HepG2 (cell line): ENCODE measurements at regions not wholly inside any gene's neighbourhood (a gene's known extent, or its start where the extent isn't known, plus 50 kb on each side); places are given as distances from the start of the nearest gene placed in this dataset.

ENCODE experiments used
- AGO2 ChIP-seq: fragments of 200-400 bp; formaldehyde crosslinking; optimal IDR thresholded peaks from 2 replicates; pipeline ENCODE3; 2017; ENCODE audit warnings: mild to moderate bottlenecking, low read depth, low read length, moderate library complexity
- CENPT ChIP-seq: sonication (generic); formaldehyde crosslinking; IDR thresholded peaks from 2 replicates; pipeline ENCODE4 v1.8.0; 2022; ENCODE audit warnings: low read depth, mild to moderate bottlenecking, moderate library complexity, missing genetic modification reagents
- CHCHD3 ChIP-seq: sonication (generic); formaldehyde crosslinking; IDR thresholded peaks from 2 replicates; pipeline ENCODE4 v1.8.0; 2022; ENCODE audit warnings: mild to moderate bottlenecking, missing genetic modification reagents, moderate library complexity
- ESRRA ChIP-seq: sonication (generic); formaldehyde crosslinking; IDR thresholded peaks from 2 replicates; pipeline ENCODE4 v1.5.1; 2020; ENCODE audit warnings: mild to moderate bottlenecking, low read depth, missing genetic modification reagents
- HOXA9 ChIP-seq: sonication (generic); formaldehyde crosslinking; IDR thresholded peaks from 2 replicates; pipeline ENCODE4 v1.8.1; 2022; ENCODE audit warnings: missing genetic modification reagents, mild to moderate bottlenecking, moderate library complexity, borderline replicate concordance
- KDM3A ChIP-seq: IDR thresholded peaks from 2 replicates; pipeline ENCODE4 v1.6.1; 2018; ENCODE audit warnings: low read depth, missing compliant biosample characterization
- MTA3 ChIP-seq: sonication (generic); formaldehyde crosslinking; IDR thresholded peaks from 2 replicates; pipeline ENCODE4 v1.4.0; 2020; ENCODE audit warnings: missing genetic modification reagents
- NBN ChIP-seq: fragments of 450-650 bp; conservative IDR thresholded peaks from 2 replicates; pipeline ENCODE4 v1.6.1; 2017
- NFIB ChIP-seq: sonication (generic); formaldehyde crosslinking; IDR thresholded peaks from 2 replicates; pipeline ENCODE4 v1.9.0; 2021; ENCODE audit warnings: missing genetic modification reagents, mild to moderate bottlenecking, borderline replicate concordance
- PBX2 ChIP-seq: IDR thresholded peaks from 2 replicates; pipeline ENCODE4 v1.6.1; 2016; ENCODE audit warnings: control low read depth
- PHF5A ChIP-seq: IDR thresholded peaks from one replicate; pipeline ENCODE4 v1.6.1; 2018; ENCODE audit warnings: low read depth, missing genetic modification reagents; ENCODE audit not compliant: unreplicated experiment
- RFX1 ChIP-seq: fragments of 450-650 bp; IDR thresholded peaks from 2 replicates; pipeline ENCODE4 v1.6.1; 2017
- SIN3B ChIP-seq: fragments of 150-350 bp; IDR thresholded peaks from 2 replicates; pipeline ENCODE4 v1.6.1; 2014; ENCODE audit warnings: low read length
- SMARCE1 ChIP-seq: fragments of 450-650 bp; IDR thresholded peaks from 2 replicates; pipeline ENCODE4 v1.6.1; 2017; ENCODE audit warnings: borderline replicate concordance
- SP4 ChIP-seq: sonication (generic); formaldehyde crosslinking; IDR thresholded peaks from 2 replicates; pipeline ENCODE4 v1.8.1; 2023; ENCODE audit warnings: mild to moderate bottlenecking, missing genetic modification reagents
- TAF15 ChIP-seq: fragments of 200-400 bp; formaldehyde crosslinking; IDR thresholded peaks from one replicate; pipeline ENCODE4 v1.6.1; 2018; ENCODE audit warnings: mild to moderate bottlenecking, low read depth, low read length; ENCODE audit not compliant: poor library complexity, severe bottlenecking
- TEF ChIP-seq: sonication (generic); formaldehyde crosslinking; IDR thresholded peaks from 2 replicates; pipeline ENCODE4 v1.5.0; 2020; ENCODE audit warnings: missing genetic modification reagents
- THYN1 ChIP-seq: sonication (generic); formaldehyde crosslinking; IDR thresholded peaks from 2 replicates; pipeline ENCODE4 v1.8.1; 2023; ENCODE audit warnings: low read depth, mild to moderate bottlenecking, moderate library complexity, missing genetic modification reagents, borderline replicate concordance
- TMF1 ChIP-seq: sonication (generic); formaldehyde crosslinking; IDR thresholded peaks from 2 replicates; pipeline ENCODE4 v1.8.1; 2022; ENCODE audit warnings: low read depth, missing genetic modification reagents
- WIZ ChIP-seq: sonication (generic); formaldehyde crosslinking; IDR thresholded peaks from 2 replicates; pipeline ENCODE4 v1.5.1; 2020; ENCODE audit warnings: mild to moderate bottlenecking, missing genetic modification reagents
- ZBTB42 ChIP-seq: sonication (generic); formaldehyde crosslinking; IDR thresholded peaks from 2 replicates; pipeline ENCODE4 v1.5.0; 2020; ENCODE audit warnings: mild to moderate bottlenecking, missing genetic modification reagents
- ZMYM3 ChIP-seq: sonication (generic); formaldehyde crosslinking; IDR thresholded peaks from 2 replicates; pipeline ENCODE4 v1.5.1; 2020; ENCODE audit warnings: mild to moderate bottlenecking, missing genetic modification reagents
- ZNF12 ChIP-seq: sonication (generic); formaldehyde crosslinking; IDR thresholded peaks from 2 replicates; pipeline ENCODE4 v1.5.0; 2020; ENCODE audit warnings: missing genetic modification reagents
- ZNF180 ChIP-seq: sonication (generic); formaldehyde crosslinking; IDR thresholded peaks from 2 replicates; pipeline ENCODE4 v1.4.0; 2020; ENCODE audit warnings: low read depth, missing genetic modification reagents, borderline replicate concordance
- ZNF207 ChIP-seq: fragments of 450-650 bp; IDR thresholded peaks from 2 replicates; pipeline ENCODE4 v1.6.1; 2016; ENCODE audit warnings: antibody characterized with exemption, borderline replicate concordance
- ZNF354B ChIP-seq: sonication (generic); formaldehyde crosslinking; IDR thresholded peaks from 2 replicates; pipeline ENCODE4 v1.8.0; 2022; ENCODE audit warnings: mild to moderate bottlenecking, missing genetic modification reagents
- ZNF616 ChIP-seq: sonication (generic); formaldehyde crosslinking; IDR thresholded peaks from 2 replicates; pipeline ENCODE4 v1.5.0; 2020; ENCODE audit warnings: low read depth, mild to moderate bottlenecking, missing genetic modification reagents
- ZNF768 ChIP-seq: sonication (generic); formaldehyde crosslinking; IDR thresholded peaks from 2 replicates; pipeline ENCODE4 v1.4.0; 2020; ENCODE audit warnings: missing genetic modification reagents
- ZNF776 ChIP-seq: sonication (generic); formaldehyde crosslinking; IDR thresholded peaks from 2 replicates; pipeline ENCODE4 v1.4.0; 2020; ENCODE audit warnings: mild to moderate bottlenecking, missing genetic modification reagents
- ZNF784 ChIP-seq: sonication (generic); formaldehyde crosslinking; IDR thresholded peaks from 2 replicates; pipeline ENCODE4 v1.5.1; 2020; ENCODE audit warnings: missing genetic modification reagents, mild to moderate bottlenecking, borderline replicate concordance
- ZNF878 ChIP-seq: sonication (generic); formaldehyde crosslinking; IDR thresholded peaks from 2 replicates; pipeline ENCODE4 v1.8.1; 2023; ENCODE audit warnings: mild to moderate bottlenecking, missing genetic modification reagents, moderate library complexity
- ZSCAN25 ChIP-seq: sonication (generic); formaldehyde crosslinking; IDR thresholded peaks from 2 replicates; pipeline ENCODE4 v1.8.0; 2022; ENCODE audit warnings: mild to moderate bottlenecking, missing genetic modification reagents

GRCh38 chr2:31736695-31737454 lies 156.1 kb upstream of the SRD5A2 start (continued):
- TF ChIP-seq ZNF616 (CRISPR knock-in tag) = no peak
- TF ChIP-seq ZNF12 = peak; percentile 69; the same call in 1 of the 2 replicates
- TF ChIP-seq SP4 (CRISPR knock-in tag) = no peak
- no peak for TF ChIP-seq CENPT
- TF ChIP-seq ZBTB42 = no peak
- TF ChIP-seq ZMYM3 = peak; percentile 66; the same call in 1 of the 2 replicates
- peak; percentile 85 for TF ChIP-seq WIZ (CRISPR knock-in tag)
- TF ChIP-seq ZNF768 (CRISPR knock-in tag) = no peak
- TF ChIP-seq CHCHD3 (CRISPR knock-in tag) = no peak
- TF ChIP-seq ZNF776 (CRISPR knock-in tag) = no peak
- TF ChIP-seq ZNF784 (CRISPR knock-in tag) = no peak
- TF ChIP-seq HOXA9 (CRISPR knock-in tag) = no peak
- 0 out of 2 replicates have a peak, but pooled peaks have one; percentile 41 for TF ChIP-seq KDM3A (CRISPR knock-in tag)
- TF ChIP-seq ZNF207 = no peak
- no peak for TF ChIP-seq ZSCAN25
- TF ChIP-seq TEF = peak; percentile 92
- TF ChIP-seq TMF1 = no peak
- TF ChIP-seq ZNF180 (CRISPR knock-in tag) = no peak
- TF ChIP-seq NFIB (CRISPR knock-in tag) = no peak
- TF ChIP-seq AGO2 = no peak
- TF ChIP-seq PBX2 (CRISPR knock-in tag) = no peak
- no peak for TF ChIP-seq ZNF354B (CRISPR knock-in tag)
- no peak for TF ChIP-seq SIN3B
- no peak for TF ChIP-seq SMARCE1
- no peak for TF ChIP-seq NBN
- TF ChIP-seq TAF15 = no peak
- TF ChIP-seq ZNF878 (CRISPR knock-in tag) = 0 out of 2 replicates have a peak, but pooled peaks have one; percentile 34
- no peak for TF ChIP-seq PHF5A
- no peak for TF ChIP-seq THYN1 (CRISPR knock-in tag)
- no peak for TF ChIP-seq MTA3 (CRISPR knock-in tag)
- TF ChIP-seq ESRRA (CRISPR knock-in tag) = no peak
- TF ChIP-seq RFX1 = no peak
